H9 (cell line): ENCODE measurements at regions not wholly inside any gene's neighbourhood (a gene's known extent, or its start where the extent isn't known, plus 50 kb on each side); places are given as distances from the start of the nearest gene placed in this dataset.

Experiments used
- DNase-seq: peaks from one replicate; pipeline ENCODE4 v3.0.0-alpha.2; 2017
- H2AFZ ChIP-seq: one replicate; pipeline ENCODE4 v1.6.1; 2013; ENCODE audit warnings: mild to moderate bottlenecking, low read length, control low read depth, moderate library complexity
- H2AK5ac ChIP-seq: 2 replicates; pipeline ENCODE4 v1.6.1; 2013; ENCODE audit warnings: low read length, control low read depth, mixed read lengths; ENCODE audit not compliant: insufficient read length
- H2BK120ac ChIP-seq: one replicate; pipeline ENCODE4 v1.6.1; 2013; ENCODE audit warnings: low read depth, mild to moderate bottlenecking, low read length, control low read depth, inconsistent platforms; ENCODE audit not compliant: poor library complexity, severe bottlenecking
- H2BK12ac ChIP-seq: 2 replicates; pipeline ENCODE4 v1.6.1; 2013; ENCODE audit warnings: low read length, control low read depth, mixed read lengths, low read depth; ENCODE audit not compliant: insufficient read length
- H2BK15ac ChIP-seq: 2 replicates; pipeline ENCODE4 v1.6.1; 2013; ENCODE audit warnings: low read depth, low read length, control low read depth
- H2BK20ac ChIP-seq: one replicate; pipeline ENCODE4 v1.6.1; 2013; ENCODE audit warnings: low read depth, mild to moderate bottlenecking, low read length, control low read depth, inconsistent platforms; ENCODE audit not compliant: poor library complexity, severe bottlenecking
- H2BK5ac ChIP-seq: 2 replicates; pipeline ENCODE4 v1.6.1; 2013; ENCODE audit warnings: low read length, control low read depth, mixed read lengths; ENCODE audit not compliant: insufficient read length
- H3K14ac ChIP-seq: 2 replicates; pipeline ENCODE4 v1.6.1; 2013; ENCODE audit warnings: low read length, control low read depth; ENCODE audit not compliant: insufficient read depth
- H3K18ac ChIP-seq: 2 replicates; pipeline ENCODE4 v1.6.1; 2013; ENCODE audit warnings: low read depth, mild to moderate bottlenecking, mixed read lengths, low read length, control low read depth; ENCODE audit not compliant: insufficient read length
- H3K23ac ChIP-seq: 2 replicates; pipeline ENCODE4 v1.6.1; 2013; ENCODE audit warnings: low read length, control low read depth, mixed read lengths, low read depth; ENCODE audit not compliant: insufficient read length
- H3K23me2 ChIP-seq: 2 replicates; pipeline ENCODE4 v1.6.1; 2013; ENCODE audit warnings: low read depth, mild to moderate bottlenecking, mixed read lengths, low read length, control low read depth; ENCODE audit not compliant: insufficient read length, poor library complexity, severe bottlenecking
- H3K27ac ChIP-seq: 2 replicates; pipeline ENCODE4 v1.5.1; 2013; ENCODE audit warnings: low read length, control low read depth, mixed read lengths, low read depth; ENCODE audit not compliant: insufficient read length
- H3K27me3 ChIP-seq: 2 replicates; pipeline ENCODE4 v1.6.1; 2013; ENCODE audit warnings: low read length, control low read depth, inconsistent platforms; ENCODE audit not compliant: insufficient read depth
- H3K4ac ChIP-seq: 2 replicates; pipeline ENCODE4 v1.6.1; 2013; ENCODE audit warnings: low read depth, mild to moderate bottlenecking, control low read depth, inconsistent platforms, low read length, moderate library complexity
- H3K4me1 ChIP-seq: 2 replicates; pipeline ENCODE4 v1.6.1; 2013; ENCODE audit warnings: low read length, control low read depth, inconsistent platforms; ENCODE audit not compliant: insufficient read depth
- H3K4me2 ChIP-seq: 2 replicates; pipeline ENCODE4 v1.6.1; 2013; ENCODE audit warnings: low read length, control low read depth, mixed read lengths; ENCODE audit not compliant: insufficient read length, insufficient read depth
- H3K56ac ChIP-seq: 2 replicates; pipeline ENCODE4 v1.6.1; 2013; ENCODE audit warnings: low read depth, mild to moderate bottlenecking, mixed read lengths, low read length, control low read depth; ENCODE audit not compliant: insufficient read length
- H3K79me1 ChIP-seq: 2 replicates; pipeline ENCODE4 v1.6.1; 2013; ENCODE audit warnings: low read depth, mild to moderate bottlenecking, moderate library complexity, low read length, control low read depth, inconsistent platforms; ENCODE audit not compliant: insufficient read depth, poor library complexity, severe bottlenecking
- H3K79me2 ChIP-seq: 2 replicates; pipeline ENCODE4 v1.6.1; 2013; ENCODE audit warnings: low read length, control low read depth, inconsistent platforms; ENCODE audit not compliant: insufficient read depth
- H3K9ac ChIP-seq: 2 replicates; pipeline ENCODE4 v1.6.1; 2013; ENCODE audit warnings: low read length, control low read depth, mixed read lengths; ENCODE audit not compliant: insufficient read length; ENCODE audit errors: extremely low read depth
- H3K9me3 ChIP-seq: one replicate; pipeline ENCODE4 v1.6.1; 2013; ENCODE audit warnings: low read depth, low read length, inconsistent platforms; ENCODE audit not compliant: control insufficient read depth
- H3T11ph ChIP-seq: one replicate; pipeline ENCODE4 v1.6.1; 2013; ENCODE audit warnings: mild to moderate bottlenecking, low read length, control low read depth, inconsistent platforms
- H4K20me1 ChIP-seq: one replicate; pipeline ENCODE4 v1.6.1; 2013; ENCODE audit not compliant: control insufficient read depth, insufficient read length, insufficient read depth
- H4K5ac ChIP-seq: 2 replicates; pipeline ENCODE4 v1.6.1; 2013; ENCODE audit warnings: low read depth, mild to moderate bottlenecking, mixed read lengths, low read length, control low read depth; ENCODE audit not compliant: insufficient read length
- H4K8ac ChIP-seq: replicated peaks from 2 replicates; pipeline ENCODE4 v1.6.1; 2013; ENCODE audit warnings: low read length, control low read depth, mixed read lengths, low read depth; ENCODE audit not compliant: insufficient read length
- H4K91ac ChIP-seq: 2 replicates; pipeline ENCODE4 v1.6.1; 2013; ENCODE audit warnings: low read depth, mild to moderate bottlenecking, moderate library complexity, mixed read lengths, low read length, control low read depth; ENCODE audit not compliant: insufficient read length
- H3K27ac Mint-ChIP-seq, 3 experiments: 2 replicates in 2 of 3; 3 replicates in 1 of 3; pipeline ENCODE4 v1.8.0; 2020 to 2021; ENCODE audit warnings: mixed read lengths in 3 of 3, mild to moderate bottlenecking in 1 of 3, moderate library complexity in 1 of 3
- H3K27me3 Mint-ChIP-seq: 2 replicates; pipeline ENCODE4 v1.8.0; 2021; ENCODE audit warnings: low read depth, mild to moderate bottlenecking, moderate library complexity, mixed read lengths
- H3K36me3 Mint-ChIP-seq, 3 experiments: 2 replicates in 2 of 3; 3 replicates in 1 of 3; pipeline ENCODE4 v1.8.0; 2020 to 2021; ENCODE audit warnings: low read depth in 3 of 3, mixed read lengths in 3 of 3; ENCODE audit not compliant: insufficient read depth in 1 of 3
- H3K4me1 Mint-ChIP-seq, 2 experiments: 2 replicates each; pipeline ENCODE4 v1.8.0; 2020; ENCODE audit warnings: mixed read lengths in 2 of 2
- H3K4me3 Mint-ChIP-seq, 2 experiments: 2 replicates in 1 of 2; 3 replicates in 1 of 2; pipeline ENCODE4 v1.8.0; 2020 to 2021; ENCODE audit warnings: mild to moderate bottlenecking in 2 of 2, mixed read lengths in 2 of 2, moderate library complexity in 1 of 2
- H3K9me3 Mint-ChIP-seq, 2 experiments: 2 replicates in 1 of 2; 3 replicates in 1 of 2; pipeline ENCODE4 v1.8.0; 2020; ENCODE audit warnings: mild to moderate bottlenecking in 2 of 2, mixed read lengths in 2 of 2, moderate library complexity in 1 of 2
- CTCF ChIP-seq: fragments of 200-600 bp; sonication (generic); conservative IDR thresholded peaks from 3 replicates; pipeline ENCODE4 v1.8.0; 2021; ENCODE audit warnings: antibody characterized with exemption, mild to moderate bottlenecking
- WGBS: extraction: QIAGEN DNeasy Blood & Tissue Kit; methylation state at CpG from one replicate; pipeline ENCODE4 v1.1.7; 2013; ENCODE audit warnings: missing lambda C conversion rate, low lambda C conversion rate, mixed read lengths; ENCODE audit not compliant: insufficient read length; ENCODE audit errors: extremely low coverage; 5-methylcytosine and 5-hydroxymethylcytosine counted together

- H3K4ac ChIP-seq: no peak overlapping the region
- H2BK12ac ChIP-seq: no peak overlapping the region
- peaks cover 14 to 19% of the 10 kb centered on the region in 2 experiments for H3K9me3 Mint-ChIP-seq
- no peak overlapping the region for H3K27ac Mint-ChIP-seq
- no peak overlapping the region for H4K91ac ChIP-seq
- H2BK120ac ChIP-seq: no peak overlapping the region
- no CpG with 5 or more reads among the region's 2 CpGs for WGBS
- no peak overlapping the region for H4K8ac ChIP-seq
- peaks cover 4 to 11% (median 5%) of the 10 kb centered on the region in 3 experiments; a peak in 5 of 7 replicates for H3K36me3 Mint-ChIP-seq
- H2BK5ac ChIP-seq: no peak overlapping the region
- H3K4me2 ChIP-seq: no peak overlapping the region
- H3K14ac ChIP-seq: no peak overlapping the region
- H3K4me3 Mint-ChIP-seq: no peak overlapping the region
- H3K4me1 Mint-ChIP-seq: no peaks in the 10 kb centered on the region
- H3K27me3 ChIP-seq: no peaks in the 10 kb centered on the region
- H3K9me3 ChIP-seq: no peaks in the 10 kb centered on the region
- H3K23me2 ChIP-seq: no peaks in the 10 kb centered on the region
- H2AK5ac ChIP-seq: no peak overlapping the region
- no peaks in the 10 kb centered on the region for H3K27me3 Mint-ChIP-seq
- no peaks in the 10 kb centered on the region for H3K4me1 ChIP-seq
- H2BK15ac ChIP-seq: no peak overlapping the region
- no peak for TF ChIP-seq CTCF
- H3K18ac ChIP-seq: no peak overlapping the region
- H3K79me1 ChIP-seq: no peaks in the 10 kb centered on the region
- H3K9ac ChIP-seq: no peak overlapping the region
- no peak overlapping the region for H3K56ac ChIP-seq
- H2BK20ac ChIP-seq: no peak overlapping the region
- H4K5ac ChIP-seq: no peak overlapping the region
- no peak overlapping the region for H2AFZ ChIP-seq
- no peaks in the 10 kb centered on the region for H3K79me2 ChIP-seq
- no peak for DNase-seq
- no peaks in the 10 kb centered on the region for H4K20me1 ChIP-seq
- no peak overlapping the region for H3T11ph ChIP-seq
- H3K23ac ChIP-seq: no peak overlapping the region
- H3K27ac ChIP-seq: no peak overlapping the region
Observed at GRCh38 chr1:218625393-218625792, 280.3 kb downstream of the TGFB2 start.
